K562 (cell line): ENCODE measurements at regions not wholly inside any gene's neighbourhood (a gene's known extent, or its start where the extent isn't known, plus 50 kb on each side); places are given as distances from the start of the nearest gene placed in this dataset.

Source experiments
- ATAC-seq: fragments of 200-7000 bp; cut with Tn5 transposase; 3 replicates; pipeline ENCODE4 v1.9.1; 2020; ENCODE audit warnings: moderate library complexity
- BruUV-seq: library from RNA; stranded (reverse); fragments of 400-500 nt; replicated peaks from 2 replicates; lab custom pipeline; 2021; lab: Mats Ljungman, UMichigan
- CTCF ChIA-PET: fragments of 300-600 bp; formaldehyde crosslinking; extraction: SDS; loops from one replicate; lab custom pipeline; 2021; ENCODE audit warnings: low intra/inter-chr PET ratio; lab: Yijun Ruan, JAX
- POLR2A ChIA-PET: fragments of 300-600, 350-650 bp; sonication (Branson Sonifier 250); formaldehyde crosslinking; extraction: SDS; loops from one replicate; lab custom pipeline; 2021; ENCODE audit warnings: antibody characterized with exemption, inconsistent platforms; lab: Yijun Ruan, JAX
- DNase-seq, 4 experiments: peaks; one replicate each; pipeline versions ENCODE4 v3.0.0 to v3.0.0-alpha.2; 2011 to 2018; ENCODE audit warnings: low spot score in 3 of 4, mixed read lengths in 3 of 4; ENCODE audit errors: extremely low read depth in 1 of 4
- FAIRE-seq: peaks from 2 replicates; lab custom pipeline; 2011; peaks lifted over from hg19 to GRCh38; lab: Jason Lieb, UNC
- H2AFZ ChIP-seq: 2 replicates; pipeline ENCODE4 v1.6.0; 2011; ENCODE audit warnings: low read depth, low read length, control low read depth, inconsistent platforms
- H3K27ac ChIP-seq: fragments of 200-600 bp; 3 replicates; pipeline ENCODE4 v1.8.0; 2011; ENCODE audit warnings: low read depth, mild to moderate bottlenecking, control low read depth, inconsistent platforms, low read length, moderate library complexity, mixed read lengths; ENCODE audit errors: extremely low read depth
- H3K27me3 ChIP-seq, 2 experiments: fragments of 300-600 bp in 1 of 2; 2 replicates in 1 of 2; 3 replicates in 1 of 2; pipeline versions ENCODE4 v1.6.0 to v1.8.0; 2011; ENCODE audit warnings: inconsistent platforms in 2 of 2, low read length in 2 of 2, mild to moderate bottlenecking in 1 of 2, mixed read lengths in 1 of 2, moderate library complexity in 1 of 2; ENCODE audit not compliant: control insufficient read depth in 2 of 2, insufficient read depth in 2 of 2
- H3K36me3 ChIP-seq: fragments of 300-600 bp; 3 replicates; pipeline ENCODE4 v1.8.0; 2011; ENCODE audit warnings: mild to moderate bottlenecking, low read length, inconsistent platforms; ENCODE audit not compliant: control insufficient read depth, insufficient read depth
- H3K4me1 ChIP-seq, 2 experiments: fragments of 200-600 bp in 1 of 2; replicated peaks in 1 of 2; 2 replicates in 1 of 2; 3 replicates in 1 of 2; pipeline versions ENCODE4 v1.5.1 to v1.8.0; 2011; ENCODE audit warnings: inconsistent platforms in 2 of 2, low read length in 2 of 2, mild to moderate bottlenecking in 1 of 2, mixed read lengths in 1 of 2, moderate library complexity in 1 of 2; ENCODE audit not compliant: control insufficient read depth in 2 of 2, insufficient read depth in 2 of 2
- H3K4me2 ChIP-seq: 2 replicates; pipeline ENCODE4 v1.6.1; 2011; ENCODE audit warnings: low read length, control low read depth, inconsistent platforms, mixed read lengths; ENCODE audit not compliant: insufficient read depth
- H3K4me3 ChIP-seq: fragments of 200-600 bp; sonication (generic), shearing (Covaris generic); 2 replicates; pipeline ENCODE4 v1.5.1; 2016; ENCODE audit warnings: control low read depth, inconsistent platforms
- H3K79me2 ChIP-seq: fragments of 200-600 bp; 3 replicates; pipeline ENCODE4 v1.8.0; 2011; ENCODE audit warnings: low read length, inconsistent platforms; ENCODE audit not compliant: control insufficient read depth, insufficient read depth
- H3K9ac ChIP-seq, 2 experiments: 2 replicates each; pipeline versions ENCODE4 v1.6.0 to v1.6.1; 2011; ENCODE audit warnings: low read depth in 2 of 2, low read length in 2 of 2, control low read depth in 1 of 2, inconsistent platforms in 1 of 2, mild to moderate bottlenecking in 1 of 2, mixed read lengths in 1 of 2; ENCODE audit not compliant: insufficient read depth in 1 of 2
- H3K9me1 ChIP-seq: one replicate; pipeline ENCODE4 v1.6.0; 2011; ENCODE audit warnings: inconsistent platforms, mild to moderate bottlenecking, low read length, moderate library complexity; ENCODE audit not compliant: control insufficient read depth, insufficient read depth
- H3K9me3 ChIP-seq: replicated peaks from 2 replicates; pipeline ENCODE4 v1.5.1; 2011; ENCODE audit warnings: low read depth, low read length, inconsistent platforms; ENCODE audit not compliant: control insufficient read depth, insufficient read depth
- H4K20me1 ChIP-seq: replicated peaks from 2 replicates; pipeline ENCODE4 v1.6.1; 2011; ENCODE audit warnings: low read length, inconsistent platforms, mixed read lengths; ENCODE audit not compliant: control insufficient read depth, insufficient read depth
- CBFA2T3 ChIP-seq: fragments of 450-650 bp; IDR thresholded peaks from 2 replicates; pipeline ENCODE4 v1.6.1; 2017
- DMBX1 ChIP-seq: fragments of 250-450 bp; sonication (Bioruptor Pico); IDR thresholded peaks from 2 replicates; pipeline ENCODE4 v1.8.0; 2022; ENCODE audit warnings: inconsistent platforms, mild to moderate bottlenecking, moderate library complexity, borderline replicate concordance
- DNMT1 ChIP-seq: fragments of 450-650 bp; IDR thresholded peaks from 2 replicates; pipeline ENCODE4 v1.6.1; 2016; ENCODE audit warnings: antibody characterized with exemption, mild to moderate bottlenecking
- FOXK2 ChIP-seq, 2 experiments: fragments of 450-650 bp; IDR thresholded peaks in 1 of 2; conservative IDR thresholded peaks in 1 of 2; 2 replicates each; pipeline ENCODE4 v1.6.1; 2016; ENCODE audit warnings: low read depth in 2 of 2, mild to moderate bottlenecking in 1 of 2
- HDAC8 ChIP-seq: fragments of 450-650 bp; IDR thresholded peaks from 2 replicates; pipeline ENCODE4 v1.6.1; 2016; ENCODE audit warnings: mild to moderate bottlenecking, missing genetic modification characterization, moderate library complexity, missing compliant biosample characterization
- PCBP2 ChIP-seq: fragments of 200-400 bp; formaldehyde crosslinking; IDR thresholded peaks from 2 replicates; pipeline ENCODE4 v1.6.1; 2018; ENCODE audit warnings: low read length, low read depth, mild to moderate bottlenecking, moderate library complexity; ENCODE audit not compliant: poor library complexity, severe bottlenecking
- SREBF2 ChIP-seq: sonication (generic); formaldehyde crosslinking; IDR thresholded peaks from 2 replicates; pipeline ENCODE4 v1.4.0; 2020; ENCODE audit warnings: mild to moderate bottlenecking, missing genetic modification reagents
- TAF1 ChIP-seq: IDR thresholded peaks from 2 replicates; pipeline ENCODE4 v1.6.1; 2011; ENCODE audit warnings: mild to moderate bottlenecking, low read length, moderate library complexity; ENCODE audit not compliant: insufficient read depth, control insufficient read depth, severe bottlenecking; ENCODE audit errors: extremely low read depth
- TBL1XR1 ChIP-seq, 2 experiments: IDR thresholded peaks; 2 replicates each; pipeline ENCODE4 v1.6.1; 2012; ENCODE audit warnings: improper control_type of control experiment in 2 of 2, low read length in 2 of 2, mild to moderate bottlenecking in 1 of 2
- ZNF384 ChIP-seq: IDR thresholded peaks from 2 replicates; pipeline ENCODE4 v1.6.1; 2012; ENCODE audit warnings: low read depth, low read length, improper control_type of control experiment
- ZNF589 ChIP-seq: fragments of 200-800 bp; sonication (Bioruptor generic); IDR thresholded peaks from 2 replicates; pipeline ENCODE4 v1.6.1; 2016; ENCODE audit warnings: low read depth, missing genetic modification characterization, missing compliant biosample characterization
- ZNF707 ChIP-seq: fragments of 250-450 bp; sonication (Bioruptor Pico); conservative IDR thresholded peaks from 2 replicates; pipeline ENCODE4 v1.8.0; 2022; ENCODE audit warnings: inconsistent platforms, mild to moderate bottlenecking, moderate library complexity
- WGBS: fragments of 100-300 bp; shearing (Covaris generic); methylation state at CpG from one replicate; pipeline ENCODE4 v1.1.6; 2016; ENCODE audit warnings: low coverage, mixed read lengths; ENCODE audit not compliant: insufficient coverage; ENCODE audit errors: missing lambda C conversion rate; 5-methylcytosine and 5-hydroxymethylcytosine counted together
- in situ Hi-C: fragments of 300-500 bp; cut with MboI; formaldehyde crosslinking; loops from 4 replicates; pipeline ENCODE4 v1.15.0; 2018; ENCODE audit warnings: inconsistent platforms, mixed read lengths
- intact Hi-C: fragments of 100-400 bp; cut with micrococcal nuclease; formaldehyde crosslinking; loops from 2 replicates; pipeline ENCODE4 v1.14.2; 2022

GRCh38 chr1:229148743-229149142, 122.2 kb upstream of the RAB4A start:
- Histone ChIP-seq H3K4me3 (no peak overlapping the region), H3K9me1 (no peaks in the 10 kb centered on the region), H4K20me1 (peaks cover 19% of the 10 kb centered on the region), H3K4me2 (peak overlapping the region; percentile 49; the same call in 1 of the 2 replicates), H3K9me3 (no peaks in the 10 kb centered on the region), H3K27me3 (peaks cover 20 to 54% of the 10 kb centered on the region in 2 experiments; a peak in 4 of 5 replicates), H2AFZ (no peak overlapping the region), H3K79me2 (no peaks in the 10 kb centered on the region), H3K4me1 (peaks cover 17 to 18% of the 10 kb centered on the region in 2 experiments; a peak in 4 of 5 replicates), H3K9ac (no peak overlapping the region), H3K36me3 (no peaks in the 10 kb centered on the region), H3K27ac (no peak overlapping the region)
- TF ChIP-seq FOXK2 (conservative IDR thresholded peaks at IDR 0.05 in 1 of 2, IDR thresholded peaks at IDR 0.05 in 1 of 2; ENCODE audit: low read depth in 2 of 2) = no peak
- no peak for TF ChIP-seq ZNF707 (CRISPR knock-in tag)
- TF ChIP-seq DNMT1 = no peak
- TF ChIP-seq TAF1 = no peak
- TF ChIP-seq TBL1XR1 (IDR thresholded peaks at IDR 0.05; ENCODE audit: low read length in 2 of 2) = no peak
- TF ChIP-seq ZNF384 = no peak
- no peak for TF ChIP-seq PCBP2
- no peak for TF ChIP-seq ZNF589 (CRISPR knock-in tag)
- no peak for TF ChIP-seq SREBF2 (CRISPR knock-in tag)
- TF ChIP-seq DMBX1 (CRISPR knock-in tag) = no peak
- TF ChIP-seq CBFA2T3 = no peak
- no peak for TF ChIP-seq HDAC8 (tag)
- DNase-seq = no peak
- 4% methylated on average over 7 of the region's 7 CpGs for WGBS
- no peak for FAIRE-seq
- POLR2A ChIA-PET = interaction anchor here (0.7 to 1.3 kb wide), 2 partner anchors 7 to 10 kb away, joined by 3 to 4 read pairs; no protein-coding TSS in a partner anchor
- no TSS peak for BruUV-seq
- intact Hi-C loops (no loop called here), in situ Hi-C loops (no loop called here)
- ATAC-seq = no peak
- CTCF ChIA-PET = no interaction called here
